ENCODE measurements at regions not wholly inside any gene's neighbourhood (a gene's known extent, or its start where the extent isn't known, plus 50 kb on each side); places are given as distances from the start of the nearest gene placed in this dataset.

DNA sequence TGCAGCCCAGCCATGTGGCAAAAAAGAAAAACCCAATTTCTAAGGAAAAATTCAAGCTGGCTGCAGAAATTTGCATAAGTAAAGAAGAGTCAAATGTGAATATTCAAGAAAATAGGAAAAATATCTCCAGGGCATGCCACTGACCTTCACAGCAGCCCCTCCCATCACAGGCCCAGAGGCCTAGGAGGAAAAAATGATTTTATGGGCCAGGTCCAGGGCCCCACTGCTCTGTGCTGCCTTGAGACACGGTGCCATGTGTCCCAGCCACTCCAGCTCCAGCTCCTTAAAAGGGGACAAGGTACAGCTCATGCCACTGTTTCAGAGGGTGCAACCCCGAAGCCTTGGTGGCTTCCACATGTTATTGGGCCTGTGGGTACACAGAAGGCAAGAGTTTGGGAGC is 182.7 kb upstream of the FGF16 start:
- no peak for TF ChIP-seq CEBPB (IDR thresholded peaks at IDR 0.05)
- TF ChIP-seq TEAD4 (IDR thresholded peaks at IDR 0.05) = no peak
- no peak for TF ChIP-seq TAF1 (IDR thresholded peaks at IDR 0.05; ENCODE audit: low read depth)
- TF ChIP-seq MAX (IDR thresholded peaks at IDR 0.05) = no peak
- no peak for TF ChIP-seq ZBTB7A (IDR thresholded peaks at IDR 0.05; ENCODE audit: low read depth)
- no peak for TF ChIP-seq USF1 (IDR thresholded peaks at IDR 0.05)
- TF ChIP-seq CREB1 (IDR thresholded peaks at IDR 0.05; ENCODE audit: low read depth) = no peak
- no peak for TF ChIP-seq EP300 (IDR thresholded peaks at IDR 0.05; ENCODE audit: borderline replicate concordance)
- no peak for TF ChIP-seq YY1 (IDR thresholded peaks at IDR 0.05; ENCODE audit: low read depth)
- TF ChIP-seq EGR1 (IDR thresholded peaks at IDR 0.05) = no peak

DNA sequence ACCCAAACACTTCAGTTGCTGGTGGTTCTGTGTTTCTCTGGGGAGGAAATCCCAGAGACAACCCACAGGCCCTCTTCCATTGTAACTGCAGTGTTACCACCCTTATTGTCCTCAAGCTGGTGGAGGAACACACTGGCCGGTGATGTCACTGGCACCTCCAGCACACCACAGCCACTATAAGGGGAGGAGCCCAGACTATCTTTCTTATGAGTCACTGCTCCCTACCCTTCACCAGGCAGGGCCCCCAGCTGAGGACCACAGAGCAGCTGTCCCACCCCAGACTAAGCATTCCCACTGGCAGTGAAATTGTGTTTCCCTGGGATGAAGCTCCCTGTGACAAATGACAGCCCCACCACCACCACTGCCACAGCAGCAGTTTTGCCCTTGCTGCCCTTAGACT is 171.8 kb upstream of the FGF16 start:
- TF ChIP-seq ZBTB7A (IDR thresholded peaks at IDR 0.05; ENCODE audit: low read depth) = no peak
- no peak for TF ChIP-seq FOXM1 (IDR thresholded peaks at IDR 0.05; ENCODE audit: borderline replicate concordance, low read depth)
- TF ChIP-seq TEAD4 (IDR thresholded peaks at IDR 0.05) = no peak
- TF ChIP-seq MAX (IDR thresholded peaks at IDR 0.05) = no peak
- TF ChIP-seq RAD21 (IDR thresholded peaks at IDR 0.05; ENCODE audit: low read depth) = no peak
- TF ChIP-seq EP300 (IDR thresholded peaks at IDR 0.05; ENCODE audit: borderline replicate concordance) = no peak
- TF ChIP-seq TAF1 (IDR thresholded peaks at IDR 0.05; ENCODE audit: low read depth) = no peak
- TF ChIP-seq EGR1 (IDR thresholded peaks at IDR 0.05) = no peak
- no peak for TF ChIP-seq CEBPB (IDR thresholded peaks at IDR 0.05)
- no peak for TF ChIP-seq REST (IDR thresholded peaks at IDR 0.05; ENCODE audit: low read depth)
- TF ChIP-seq CREB1 (IDR thresholded peaks at IDR 0.05; ENCODE audit: low read depth) = no peak
- TF ChIP-seq TCF12 (IDR thresholded peaks at IDR 0.05; ENCODE audit: low read depth) = no peak
- TF ChIP-seq YY1 (IDR thresholded peaks at IDR 0.05; ENCODE audit: low read depth) = no peak
- TF ChIP-seq USF1 (IDR thresholded peaks at IDR 0.05) = no peak
- TF ChIP-seq NFIC (IDR thresholded peaks at IDR 0.05) = no peak

DNA sequence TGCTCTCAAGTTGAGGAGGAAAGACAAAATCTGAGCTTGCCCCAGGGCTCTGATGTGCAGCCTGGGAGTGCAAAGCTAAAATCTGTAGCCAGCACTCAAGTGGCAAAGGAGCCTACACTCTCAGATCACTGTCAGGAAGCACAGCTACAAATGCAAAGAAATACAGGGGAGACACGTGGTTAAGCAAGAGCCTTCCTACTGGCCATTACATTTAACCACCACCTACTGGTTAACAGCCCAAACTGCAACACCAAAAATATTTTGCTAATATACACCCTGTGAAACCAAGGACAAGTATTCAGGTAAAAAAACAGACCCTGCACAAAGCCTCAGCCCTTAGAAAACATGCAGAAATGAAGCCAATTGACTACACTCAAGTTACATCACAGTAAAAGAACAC is 170.4 kb upstream of the FGF16 start:
- TF ChIP-seq RAD21 (IDR thresholded peaks at IDR 0.05; ENCODE audit: low read depth) = peak; percentile 10; the same call in 1 of the 2 replicates
- TF ChIP-seq YY1 (IDR thresholded peaks at IDR 0.05; ENCODE audit: low read depth) = no peak

DNA sequence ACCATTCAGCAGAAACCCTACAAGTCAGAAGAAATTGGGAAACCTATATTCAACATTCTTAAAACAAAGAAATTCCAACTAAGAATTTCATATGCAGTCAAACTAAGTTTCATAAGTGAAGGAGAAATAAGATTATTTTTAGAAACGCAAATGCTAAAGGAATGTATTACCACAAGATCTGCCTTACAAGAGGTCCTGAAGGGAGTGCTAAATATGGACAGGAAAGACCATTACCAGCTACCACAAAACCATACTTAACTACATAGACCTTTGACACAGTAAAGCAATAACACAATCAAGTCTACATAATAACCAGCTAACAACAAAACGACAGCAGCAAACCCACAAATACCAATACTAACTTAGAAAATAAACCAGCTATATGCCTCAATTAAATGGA is 169.3 kb upstream of the FGF16 start:
- TF ChIP-seq EP300 (IDR thresholded peaks at IDR 0.05; ENCODE audit: borderline replicate concordance) (no peak), YY1 (IDR thresholded peaks at IDR 0.05; ENCODE audit: low read depth) (no peak), TCF12 (IDR thresholded peaks at IDR 0.05; ENCODE audit: low read depth) (no peak), NFIC (IDR thresholded peaks at IDR 0.05) (no peak), CEBPB (IDR thresholded peaks at IDR 0.05) (no peak), RAD21 (IDR thresholded peaks at IDR 0.05; ENCODE audit: low read depth) (no peak), MAX (IDR thresholded peaks at IDR 0.05) (no peak), FOXM1 (IDR thresholded peaks at IDR 0.05; ENCODE audit: borderline replicate concordance, low read depth) (no peak), TEAD4 (IDR thresholded peaks at IDR 0.05) (no peak)

DNA sequence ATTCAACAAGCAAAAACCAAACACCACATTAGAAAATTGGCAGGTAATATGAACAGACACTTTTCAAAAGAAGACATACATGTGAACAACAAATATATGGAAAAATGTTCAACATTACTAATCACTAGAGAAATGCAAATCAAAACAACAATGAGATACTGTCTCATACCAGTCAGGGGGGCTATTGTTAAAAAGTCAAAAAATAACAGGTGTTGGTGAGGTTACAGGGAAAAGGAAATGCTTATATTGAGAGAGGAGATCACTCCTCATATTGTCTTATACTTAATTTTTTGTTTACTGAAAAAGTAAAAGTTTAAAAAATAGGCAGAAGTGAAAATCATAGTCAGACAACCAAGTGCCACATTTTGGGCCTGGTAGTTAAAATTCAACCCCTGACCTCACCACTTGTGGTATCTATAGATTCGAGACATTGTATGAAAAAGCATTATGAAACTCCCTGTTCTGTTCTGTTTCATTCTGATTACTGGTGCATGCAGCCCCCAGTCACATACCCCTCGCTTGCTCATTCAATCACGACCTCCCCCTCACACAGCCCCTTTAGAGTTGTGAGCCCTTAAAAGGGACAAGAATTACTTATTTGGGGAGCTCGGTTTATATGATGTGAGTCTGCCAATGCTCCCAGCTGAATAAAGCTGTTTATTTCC is 153.7 kb upstream of the FGF16 start:
- TF ChIP-seq CEBPB (IDR thresholded peaks at IDR 0.05) (no peak), EGR1 (IDR thresholded peaks at IDR 0.05) (no peak), TEAD4 (IDR thresholded peaks at IDR 0.05) (no peak), NFIC (IDR thresholded peaks at IDR 0.05) (no peak), YY1 (IDR thresholded peaks at IDR 0.05; ENCODE audit: low read depth) (no peak), REST (IDR thresholded peaks at IDR 0.05; ENCODE audit: low read depth) (no peak), FOXM1 (IDR thresholded peaks at IDR 0.05; ENCODE audit: borderline replicate concordance, low read depth) (no peak), EP300 (IDR thresholded peaks at IDR 0.05; ENCODE audit: borderline replicate concordance) (no peak), RAD21 (IDR thresholded peaks at IDR 0.05; ENCODE audit: low read depth) (no peak), MAX (IDR thresholded peaks at IDR 0.05) (no peak)

- TF ChIP-seq CEBPB (IDR thresholded peaks at IDR 0.05) (no peak), YY1 (IDR thresholded peaks at IDR 0.05; ENCODE audit: low read depth) (no peak), TAF1 (IDR thresholded peaks at IDR 0.05; ENCODE audit: low read depth) (no peak), CREB1 (IDR thresholded peaks at IDR 0.05; ENCODE audit: low read depth) (no peak), NFIC (IDR thresholded peaks at IDR 0.05) (no peak), FOXM1 (IDR thresholded peaks at IDR 0.05; ENCODE audit: borderline replicate concordance, low read depth) (no peak), ZBTB7A (IDR thresholded peaks at IDR 0.05; ENCODE audit: low read depth) (no peak), EGR1 (IDR thresholded peaks at IDR 0.05) (no peak), MAX (IDR thresholded peaks at IDR 0.05) (no peak), USF1 (IDR thresholded peaks at IDR 0.05) (no peak), RAD21 (IDR thresholded peaks at IDR 0.05; ENCODE audit: low read depth) (no peak), REST (IDR thresholded peaks at IDR 0.05; ENCODE audit: low read depth) (no peak), TEAD4 (IDR thresholded peaks at IDR 0.05) (no peak), EP300 (IDR thresholded peaks at IDR 0.05; ENCODE audit: borderline replicate concordance) (no peak)
These were observed 148.9 kb upstream of the FGF16 start for GRCh38 chrX:77298296-77298695.
